ENCODE measurements at regions not wholly inside any gene's neighbourhood (a gene's known extent, or its start where the extent isn't known, plus 50 kb on each side); places are given as distances from the start of the nearest gene placed in this dataset.

GRCh38 chr18:22307528-22307927 lies 110.2 kb downstream of the CTAGE1 start:
- TF ChIP-seq CTCF (IDR thresholded peaks at IDR 0.05; ENCODE audit: poor library complexity, severe bottlenecking) (no peak), EZH2 (IDR thresholded peaks at IDR 0.05; ENCODE audit: borderline replicate concordance, insufficient read depth, low read length, poor library complexity, severe bottlenecking) (no peak), REST (IDR thresholded peaks at IDR 0.05; ENCODE audit: borderline replicate concordance) (no peak), EP300 (conservative IDR thresholded peaks at IDR 0.05; ENCODE audit: poor library complexity, severe bottlenecking) (no peak), SMC3 (conservative IDR thresholded peaks at IDR 0.05; ENCODE audit: poor library complexity) (no peak), POLR2AphosphoS5 (IDR thresholded peaks at IDR 0.05) (no peak), RAD21 (conservative IDR thresholded peaks at IDR 0.05) (no peak), TAF1 (IDR thresholded peaks at IDR 0.05; ENCODE audit: low read depth) (no peak)

All from neural cell (in vitro differentiated cells).